Stimulated activated CD4-positive, alpha-beta T cell treated with anti-CD3 and anti-CD28 coated beads, TNF-alpha, amount 100 ng/mL, for 24 hours (primary cell): ENCODE measurements at regions not wholly inside any gene's neighbourhood (a gene's known extent, or its start where the extent isn't known, plus 50 kb on each side); places are given as distances from the start of the nearest gene placed in this dataset.

Experiments used
- DNase-seq, 3 experiments: peaks; one replicate each; pipeline ENCODE4 v3.0.0-alpha.2; 2020; ENCODE audit warnings: low read depth in 3 of 3

GRCh38 chr7:155216475-155217272, 81.0 kb upstream of the INSIG1 start:
- DNase-seq = no peak

GRCh38 chr7:155217634-155218033, 80.0 kb upstream of the INSIG1 start:
- DNase-seq = no peak

GRCh38 chr7:155218276-155219153, 79.2 kb upstream of the INSIG1 start:
- no peak for DNase-seq

- DNase-seq = no peak
These were observed 78.5 kb upstream of the INSIG1 start for GRCh38 chr7:155219154-155219531.

GRCh38 chr7:155219947-155220769, 77.5 kb upstream of the INSIG1 start:
- no peak for DNase-seq

GRCh38 chr7:155220903-155221302, 76.8 kb upstream of the INSIG1 start:
- no peak for DNase-seq

GRCh38 chr7:155221547-155221946, 76.1 kb upstream of the INSIG1 start:
- no peak for DNase-seq

GRCh38 chr7:155222061-155222460, 75.6 kb upstream of the INSIG1 start:
- DNase-seq = no peak

- no peak for DNase-seq
These were observed 75.1 kb upstream of the INSIG1 start for GRCh38 chr7:155222573-155222972.

- DNase-seq = no peak
These were observed 74.7 kb upstream of the INSIG1 start for GRCh38 chr7:155223021-155223420.

- no peak for DNase-seq
These were observed 74.2 kb upstream of the INSIG1 start for GRCh38 chr7:155223503-155223902.

GRCh38 chr7:155224116-155224811, 73.4 kb upstream of the INSIG1 start:
- no peak for DNase-seq

- no peak for DNase-seq
These were observed 72.6 kb upstream of the INSIG1 start for GRCh38 chr7:155225095-155225494.

GRCh38 chr7:155225516-155225915, 72.2 kb upstream of the INSIG1 start:
- DNase-seq = no peak

- no peak for DNase-seq
These were observed 71.2 kb upstream of the INSIG1 start for GRCh38 chr7:155226261-155227003.

- no peak for DNase-seq
These were observed 70.5 kb upstream of the INSIG1 start for GRCh38 chr7:155227004-155227787.

GRCh38 chr7:155227788-155228458, 69.8 kb upstream of the INSIG1 start:
- DNase-seq = no peak

- DNase-seq = no peak
These were observed 69.2 kb upstream of the INSIG1 start for GRCh38 chr7:155228459-155228845.

- no peak for DNase-seq
These were observed 68.8 kb upstream of the INSIG1 start for GRCh38 chr7:155228894-155229293.
